ENCODE measurements at regions not wholly inside any gene's neighbourhood (a gene's known extent, or its start where the extent isn't known, plus 50 kb on each side); places are given as distances from the start of the nearest gene placed in this dataset.

- CTCF ChIA-PET = no interaction called here
- intact Hi-C loops (cut with micrococcal nuclease) = no loop called here
Observed at GRCh38 chr9:108528231-108528630, 327.6 kb downstream of the ACTL7B start.

GRCh38 chr9:108526518-108526917, 329.3 kb downstream of the ACTL7B start:
- Histone ChIP-seq H3K27ac (ENCODE audit: low read length in 2 of 2) (no peak overlapping the region), H2AFZ (ENCODE audit: insufficient read depth, low read depth, low read length, poor library complexity, severe bottlenecking) (no peak overlapping the region), H3K27me3 (replicated peaks in 1 of 4; ENCODE audit: control extremely low read depth in 1 of 4, control insufficient read depth in 3 of 4, insufficient read depth in 4 of 4, low read length in 3 of 4) (no peaks in the 10 kb centered on the region), H3K4me1 (ENCODE audit: control insufficient read depth in 2 of 2, insufficient read depth in 2 of 2, low read length in 2 of 2) (no peaks in the 10 kb centered on the region), H3K79me2 (ENCODE audit: control insufficient read depth, insufficient read depth, low read length) (no peaks in the 10 kb centered on the region), H3K4me2 (replicated peaks; ENCODE audit: low read depth, low read length, poor library complexity, severe bottlenecking) (no peak overlapping the region), H3K9me3 (ENCODE audit: control extremely low read depth in 1 of 3, control insufficient read depth in 2 of 3, insufficient read depth in 1 of 3, low read length in 2 of 3) (no peaks in the 10 kb centered on the region), H4K20me1 (ENCODE audit: control insufficient read depth, insufficient read depth, low read length, poor library complexity, severe bottlenecking) (no peaks in the 10 kb centered on the region), H3K4me3 (ENCODE audit: control extremely low read depth in 1 of 5, extremely low read depth in 1 of 5, insufficient read depth in 1 of 5, low read depth in 2 of 5, low read length in 4 of 5) (no peak overlapping the region), H3K36me3 (replicated peaks in 1 of 2; ENCODE audit: control extremely low read depth in 1 of 2, control insufficient read depth in 1 of 2, extremely low read depth in 1 of 2, insufficient read depth in 2 of 2, low read length in 1 of 2) (no peaks in the 10 kb centered on the region), H3K9ac (ENCODE audit: low read length) (no peak overlapping the region)
- 100% methylated on average over 1 of the region's 1 CpG for WGBS (ENCODE audit: insufficient coverage)
- DNase-seq (no peak), ATAC-seq (ENCODE audit: low read depth) (no peak)
- POLR2A ChIA-PET = no interaction called here
- CTCF ChIA-PET = interaction anchor here (2.0 kb wide), 1 partner anchor 9 kb away, joined by 6 read pairs; no protein-coding TSS in a partner anchor
- TF ChIP-seq EZH2 (IDR thresholded peaks at IDR 0.05; ENCODE audit: borderline replicate concordance, insufficient read depth, low read depth, low read length, poor library complexity, severe bottlenecking) = no peak
- no peak for TF ChIP-seq CTCF (IDR thresholded peaks at IDR 0.05)
- Mint-ChIP-seq H3K27ac (no peak overlapping the region), H3K4me1 (no peaks in the 10 kb centered on the region), H3K27me3 (peaks cover 4% of the 10 kb centered on the region), H3K4me3 (no peak overlapping the region), H3K9me3 (ENCODE audit: insufficient read depth) (no peaks in the 10 kb centered on the region)
- intact Hi-C loops (cut with micrococcal nuclease) = no loop called here

More at GRCh38 chr9:108528231-108528630, 327.6 kb downstream of the ACTL7B start:
- Histone ChIP-seq H2AFZ (ENCODE audit: insufficient read depth, low read depth, low read length, poor library complexity, severe bottlenecking) (no peak overlapping the region), H3K9ac (ENCODE audit: low read length) (no peak overlapping the region), H3K4me1 (ENCODE audit: control insufficient read depth in 2 of 2, insufficient read depth in 2 of 2, low read length in 2 of 2) (no peaks in the 10 kb centered on the region), H3K4me2 (replicated peaks; ENCODE audit: low read depth, low read length, poor library complexity, severe bottlenecking) (no peak overlapping the region), H3K27me3 (replicated peaks in 1 of 4; ENCODE audit: control extremely low read depth in 1 of 4, control insufficient read depth in 3 of 4, insufficient read depth in 4 of 4, low read length in 3 of 4) (no peaks in the 10 kb centered on the region), H4K20me1 (ENCODE audit: control insufficient read depth, insufficient read depth, low read length, poor library complexity, severe bottlenecking) (no peaks in the 10 kb centered on the region), H3K4me3 (ENCODE audit: control extremely low read depth in 1 of 5, extremely low read depth in 1 of 5, insufficient read depth in 1 of 5, low read depth in 2 of 5, low read length in 4 of 5) (no peak overlapping the region), H3K27ac (ENCODE audit: low read length in 2 of 2) (no peak overlapping the region), H3K79me2 (ENCODE audit: control insufficient read depth, insufficient read depth, low read length) (no peaks in the 10 kb centered on the region), H3K36me3 (replicated peaks in 1 of 2; ENCODE audit: control extremely low read depth in 1 of 2, control insufficient read depth in 1 of 2, extremely low read depth in 1 of 2, insufficient read depth in 2 of 2, low read length in 1 of 2) (no peaks in the 10 kb centered on the region), H3K9me3 (ENCODE audit: control extremely low read depth in 1 of 3, control insufficient read depth in 2 of 3, insufficient read depth in 1 of 3, low read length in 2 of 3) (no peaks in the 10 kb centered on the region)
- Mint-ChIP-seq H3K9me3 (ENCODE audit: insufficient read depth) (no peaks in the 10 kb centered on the region), H3K27me3 (peaks cover 4% of the 10 kb centered on the region), H3K4me1 (no peaks in the 10 kb centered on the region), H3K27ac (no peak overlapping the region), H3K4me3 (no peak overlapping the region)
- POLR2A ChIA-PET = no interaction called here
- ATAC-seq (ENCODE audit: low read depth) (no peak), DNase-seq (no peak)
- TF ChIP-seq EZH2 (IDR thresholded peaks at IDR 0.05; ENCODE audit: borderline replicate concordance, insufficient read depth, low read depth, low read length, poor library complexity, severe bottlenecking) = no peak
- no peak for TF ChIP-seq CTCF (IDR thresholded peaks at IDR 0.05)
- 94% methylated on average over 4 of the region's 5 CpGs for WGBS (ENCODE audit: insufficient coverage)

All from B cell (primary cell).